Right ventricle myocardium inferior (tissue), 1 donor: ENCODE measurements at regions not wholly inside any gene's neighbourhood (a gene's known extent, or its start where the extent isn't known, plus 50 kb on each side); places are given as distances from the start of the nearest gene placed in this dataset.

Source experiments
- ATAC-seq: fragments of 200-7000 bp; cut with Tn5 transposase; one replicate; pipeline ENCODE4 v1.9.1; 2020; ENCODE audit warnings: mild to moderate bottlenecking, moderate library complexity
- DNase-seq: peaks from one replicate; pipeline ENCODE4 v3.0.0; 2021; ENCODE audit errors: missing footprints
- intact Hi-C: fragments of 100-400 bp; cut with DNase I; formaldehyde crosslinking; loops from one replicate; pipeline ENCODE4 v1.11.0; 2022
- donor health status: DM: no; HTN: yes; CAD: no; lungs with severe emphysema.

GRCh38 chr2:147538821-147539220, 306.0 kb upstream of the ACVR2A start:
- ATAC-seq (peak; percentile 59), DNase-seq (no peak)
- intact Hi-C loops = no loop called here

GRCh38 chr2:147538088-147538487, 306.7 kb upstream of the ACVR2A start:
- DNase-seq (no peak), ATAC-seq (peak; percentile 23)
- intact Hi-C loops = no loop called here

- ATAC-seq = no peak
- intact Hi-C loops = no loop called here
- DNase-seq = no peak
Observed at GRCh38 chr2:147531269-147531668, 313.6 kb upstream of the ACVR2A start.

GRCh38 chr2:147530033-147530432, 314.8 kb upstream of the ACVR2A start:
- intact Hi-C loops = no loop called here
- no peak for DNase-seq
- ATAC-seq = no peak

- DNase-seq (no peak), ATAC-seq (no peak)
- intact Hi-C loops = no loop called here
Observed at GRCh38 chr2:147525819-147526489, 318.9 kb upstream of the ACVR2A start.

- ATAC-seq (no peak), DNase-seq (no peak)
- intact Hi-C loops = no loop called here
Observed at GRCh38 chr2:147524912-147525311, 319.9 kb upstream of the ACVR2A start.

GRCh38 chr2:147523415-147523814, 321.4 kb upstream of the ACVR2A start:
- ATAC-seq (no peak), DNase-seq (no peak)
- intact Hi-C loops = no loop called here

GRCh38 chr2:147521936-147522335, 322.9 kb upstream of the ACVR2A start:
- ATAC-seq (no peak), DNase-seq (no peak)
- intact Hi-C loops = no loop called here

- intact Hi-C loops = no loop called here
- DNase-seq = no peak
- no peak for ATAC-seq
Observed at GRCh38 chr2:147520817-147521216, 324.0 kb upstream of the ACVR2A start.

GRCh38 chr2:147519178-147519577, 325.7 kb upstream of the ACVR2A start:
- no peak for ATAC-seq
- DNase-seq = no peak
- intact Hi-C loops = no loop called here

GRCh38 chr2:147515213-147515612, 329.6 kb upstream of the ACVR2A start:
- intact Hi-C loops = no loop called here
- DNase-seq (no peak), ATAC-seq (no peak)

GRCh38 chr2:147512206-147512605, 332.6 kb upstream of the ACVR2A start:
- intact Hi-C loops = no loop called here
- no peak for ATAC-seq
- no peak for DNase-seq

GRCh38 chr2:147511491-147511948, 333.3 kb upstream of the ACVR2A start:
- intact Hi-C loops = no loop called here
- peak; percentile 92 for ATAC-seq
- peak; percentile 74 for DNase-seq

- intact Hi-C loops = no loop called here
- ATAC-seq = no peak
- DNase-seq = no peak
Observed at GRCh38 chr2:147509821-147510220, 335.0 kb upstream of the ACVR2A start.

GRCh38 chr2:147506889-147507288, 337.9 kb upstream of the ACVR2A start:
- DNase-seq (peak; percentile 55), ATAC-seq (no peak)
- intact Hi-C loops = no loop called here

- intact Hi-C loops = no loop called here
- ATAC-seq (no peak), DNase-seq (no peak)
Observed at GRCh38 chr2:147502711-147503290, 342.0 kb upstream of the ACVR2A start.

- DNase-seq (no peak), ATAC-seq (no peak)
- intact Hi-C loops = no loop called here
Observed at GRCh38 chr2:147501968-147502367, 342.9 kb upstream of the ACVR2A start.

- DNase-seq (no peak), ATAC-seq (no peak)
- intact Hi-C loops = no loop called here
Observed at GRCh38 chr2:147500819-147501395, 343.9 kb upstream of the ACVR2A start.

- DNase-seq (no peak), ATAC-seq (no peak)
- intact Hi-C loops = no loop called here
Observed at GRCh38 chr2:147500229-147500628, 344.6 kb upstream of the ACVR2A start.

GRCh38 chr2:147499785-147500184, 345.0 kb upstream of the ACVR2A start:
- no peak for DNase-seq
- ATAC-seq = no peak
- intact Hi-C loops = no loop called here
